HG03097 (cell line): ENCODE measurements at regions not wholly inside any gene's neighbourhood (a gene's known extent, or its start where the extent isn't known, plus 50 kb on each side); places are given as distances from the start of the nearest gene placed in this dataset.
"Not testable (repeated sequence)": the region's sequence is repeated elsewhere in the genome, so short reads cannot be mapped to it uniquely, and the experiment has no call there.

ENCODE experiments used
- ATAC-seq: cut with Tn5 transposase; IDR thresholded peaks from one replicate; pipeline ENCODE4 v1.9.1; 2021; ENCODE audit not compliant: unreplicated experiment, low FRiP score

DNA sequence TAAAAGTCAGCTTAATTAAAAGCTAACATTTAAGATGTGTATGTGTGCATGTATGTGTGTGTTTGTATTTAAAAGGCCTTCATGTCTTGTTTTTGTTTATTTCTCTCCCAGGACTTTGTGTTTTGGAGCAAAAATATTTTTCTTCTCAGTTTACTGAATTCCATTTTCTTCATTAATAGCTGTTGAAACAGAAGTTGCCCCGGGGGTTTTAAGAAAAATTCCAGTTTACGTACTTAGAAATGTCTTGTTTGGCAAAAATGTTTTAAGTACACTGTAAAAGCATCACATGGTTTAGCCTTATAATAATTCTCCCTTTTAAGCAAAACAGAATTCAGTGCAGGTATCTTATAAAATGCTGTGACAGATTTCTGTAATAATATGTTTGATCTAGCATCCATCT, 1233.0 kb upstream of the NRXN1 start:
- ATAC-seq = no peak

DNA sequence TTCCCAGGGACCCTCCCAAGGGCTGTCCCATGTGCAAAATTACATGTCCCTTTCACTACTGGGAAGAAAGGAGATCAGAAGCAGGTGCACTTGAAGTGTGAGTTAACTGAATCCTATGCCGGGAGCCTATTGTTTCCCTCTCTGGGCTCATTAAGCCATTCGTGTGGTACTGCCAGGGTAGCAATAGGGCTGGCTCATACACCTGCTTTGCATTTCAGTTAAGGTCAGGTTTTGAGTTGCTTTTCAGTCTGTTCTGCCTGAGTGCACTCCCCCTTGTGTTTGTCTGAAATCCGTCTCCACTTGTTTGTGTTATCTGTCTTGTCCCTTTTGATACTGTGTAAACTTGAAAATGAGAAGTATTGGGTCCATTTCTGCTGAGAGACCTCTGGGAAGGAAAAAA, 1232.6 kb upstream of the NRXN1 start:
- ATAC-seq = no peak

DNA sequence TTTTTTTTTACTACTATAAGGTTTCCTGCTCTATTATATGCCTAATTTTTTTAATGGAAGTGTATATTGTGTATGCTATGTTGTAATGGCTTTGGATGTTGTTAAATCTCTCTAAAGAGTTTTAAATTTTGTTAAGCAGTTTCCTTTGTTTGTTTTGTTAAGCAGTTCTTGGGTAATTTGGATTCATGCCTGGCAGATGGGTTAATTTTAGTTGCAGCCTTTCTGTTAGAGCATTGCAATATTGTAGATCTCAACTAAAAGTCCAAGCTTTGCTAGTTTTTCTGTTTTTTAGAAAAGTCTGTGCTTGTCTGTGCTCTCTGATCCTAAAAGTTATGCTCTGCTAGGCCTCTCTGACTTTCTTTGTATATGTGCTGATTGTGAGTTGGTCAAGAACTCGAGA, 1229.0 kb upstream of the NRXN1 start:
- no peak for ATAC-seq

DNA sequence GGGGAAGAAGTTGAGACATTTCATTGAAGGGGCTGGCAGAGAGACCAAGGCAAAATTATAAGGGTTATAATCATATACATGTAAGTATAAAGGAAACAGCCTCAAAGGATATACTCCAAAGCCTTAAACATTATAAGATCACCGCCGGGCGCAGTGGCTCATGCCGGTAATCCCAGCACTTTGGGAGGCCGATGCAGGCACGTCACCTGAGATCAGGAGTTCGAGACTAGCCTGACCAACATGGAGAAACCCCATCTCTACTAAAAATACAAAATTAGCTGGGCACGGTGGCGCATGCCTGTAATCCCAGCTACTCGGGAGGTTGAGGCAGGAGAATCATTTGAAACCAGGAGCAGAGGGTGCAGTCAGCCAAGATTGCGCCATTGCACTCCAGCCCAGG, 1227.0 kb upstream of the NRXN1 start:
- ATAC-seq = not testable (repeated sequence)

DNA sequence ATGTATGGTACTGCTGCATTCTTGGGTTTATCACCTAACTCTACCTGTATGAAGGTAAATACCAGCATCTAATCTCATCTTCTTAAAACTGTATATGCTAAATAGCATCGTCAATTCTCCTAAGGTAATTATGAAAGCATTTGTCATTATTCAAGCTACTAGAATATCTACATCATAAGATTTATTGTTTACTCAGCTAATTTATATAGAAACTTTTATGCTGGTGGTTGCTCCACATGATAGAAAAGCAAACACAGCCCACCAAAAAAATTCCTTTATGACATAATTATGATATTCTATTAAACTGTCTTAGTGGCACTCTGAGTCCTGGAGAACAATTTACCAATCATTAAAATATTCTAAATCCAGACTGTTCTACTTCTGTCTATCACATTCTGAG, 1226.1 kb upstream of the NRXN1 start:
- no peak for ATAC-seq

DNA sequence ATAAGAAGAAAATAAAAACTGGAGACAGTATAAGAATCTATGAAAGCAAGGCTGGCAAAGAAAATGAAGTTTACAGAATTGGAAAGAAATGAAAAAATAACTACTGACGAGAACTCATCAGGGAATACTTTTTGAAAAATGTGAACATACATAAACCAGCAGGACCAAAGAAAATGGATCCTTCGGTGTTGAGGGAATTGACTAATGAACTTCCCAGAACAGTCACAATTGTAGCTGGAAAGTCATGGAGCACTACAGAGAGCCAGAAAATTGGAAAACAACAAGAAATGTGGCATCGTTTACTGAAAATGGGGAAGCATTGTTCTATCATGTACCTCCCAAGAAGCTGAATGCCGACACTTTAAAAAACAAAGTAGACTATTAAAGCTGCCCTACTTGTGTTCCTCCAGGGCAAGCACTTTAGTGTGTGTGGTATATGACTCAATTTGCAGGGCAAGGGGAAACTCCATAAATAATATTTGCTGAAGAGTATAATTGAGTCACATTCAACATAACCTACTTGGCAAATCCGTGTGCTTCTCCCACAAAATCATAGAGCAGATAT, 1221.6 kb upstream of the NRXN1 start:
- no peak for ATAC-seq

DNA sequence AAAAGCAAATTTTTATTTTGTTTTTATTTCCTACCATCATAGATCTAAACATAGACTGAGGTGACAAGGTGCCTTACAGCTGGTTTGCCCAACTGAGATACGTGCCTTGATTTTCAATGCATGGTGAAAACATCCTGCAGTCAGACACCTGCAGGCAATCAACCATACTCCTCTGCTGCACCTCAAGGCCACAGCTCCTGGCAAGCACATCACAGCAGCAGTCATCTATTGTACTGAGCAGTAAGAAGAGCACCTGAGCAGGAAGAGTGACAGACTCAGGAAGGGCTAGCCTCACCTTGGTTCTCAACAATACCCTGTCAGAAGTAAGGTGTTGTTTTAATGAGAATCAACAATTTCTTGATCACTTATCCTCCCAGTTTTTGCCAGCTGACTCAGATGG, 1206.8 kb upstream of the NRXN1 start:
- no peak for ATAC-seq

DNA sequence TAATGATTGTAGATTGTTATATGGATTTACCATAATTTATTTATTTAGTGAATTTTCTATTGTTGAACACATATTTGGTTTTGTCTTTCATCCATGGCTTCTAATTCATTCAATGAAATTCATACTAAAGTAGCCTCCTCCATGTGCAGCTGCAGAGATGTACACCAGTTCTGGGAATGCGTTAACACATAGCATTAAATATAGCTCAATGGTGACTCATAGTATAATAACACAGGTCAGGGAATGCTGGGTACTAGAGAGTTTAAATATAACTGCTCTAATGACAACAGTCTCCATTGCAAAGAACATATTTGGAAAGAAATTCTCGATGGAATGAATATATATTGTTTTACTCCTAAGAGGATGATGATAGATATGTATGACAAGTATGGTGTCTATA, 1190.2 kb upstream of the NRXN1 start:
- no peak for ATAC-seq

DNA sequence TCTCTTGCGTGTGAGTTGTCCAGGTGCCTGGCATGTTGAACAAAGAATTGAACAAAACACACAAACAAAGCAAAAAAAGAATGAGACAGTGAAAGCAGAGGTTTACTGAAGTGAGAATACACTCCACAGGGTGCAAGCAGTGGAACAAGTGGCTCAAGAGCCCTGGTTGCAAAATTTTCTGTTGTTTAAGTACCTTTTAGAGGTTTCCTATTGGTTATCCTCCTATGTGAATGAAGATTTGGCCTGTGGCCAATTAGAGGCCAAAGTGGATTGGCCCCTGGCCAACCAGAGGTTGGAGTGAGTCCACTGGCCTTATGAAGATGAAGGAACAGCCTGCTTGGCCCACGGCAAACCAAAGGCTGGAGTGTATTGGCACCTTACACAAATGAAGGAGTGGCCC, 1188.5 kb upstream of the NRXN1 start:
- ATAC-seq = no peak

DNA sequence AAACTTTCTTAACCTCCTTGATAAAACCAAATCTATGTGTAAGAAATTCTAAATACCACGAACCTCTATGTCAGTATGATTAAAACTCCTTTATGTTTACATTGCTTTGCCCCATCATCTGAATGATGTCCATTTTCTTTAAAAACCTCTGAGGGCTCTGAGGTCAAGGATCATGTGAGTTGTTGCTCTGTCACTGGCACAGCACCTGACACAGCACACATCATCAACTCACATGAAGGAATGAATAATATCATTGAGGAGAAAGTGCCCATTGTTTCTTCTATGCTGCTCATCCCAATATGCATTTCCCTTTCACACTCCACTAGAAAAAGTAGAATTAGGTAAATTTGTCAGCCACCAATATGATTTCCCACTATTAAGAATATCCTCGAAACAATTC, 1178.7 kb upstream of the NRXN1 start:
- ATAC-seq = no peak

DNA sequence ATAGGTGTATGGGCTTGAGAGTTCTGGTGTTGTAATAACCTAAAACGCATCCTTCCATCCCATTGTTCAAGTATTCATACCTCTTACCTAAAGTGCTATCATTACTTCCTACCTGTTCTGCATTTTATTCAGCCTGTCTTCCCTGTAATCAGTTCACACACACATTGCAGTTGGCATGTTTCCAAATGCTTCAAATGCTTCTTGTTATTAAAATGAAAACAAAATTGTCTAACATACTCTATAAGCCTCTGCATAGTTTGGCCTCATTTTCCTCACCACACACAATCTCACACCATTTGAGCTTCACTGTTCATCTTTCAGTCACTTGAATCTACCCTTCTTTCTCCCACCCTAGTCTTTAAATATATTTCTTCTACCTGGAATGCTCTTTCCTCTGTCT, 1178.2 kb upstream of the NRXN1 start:
- ATAC-seq = no peak

DNA sequence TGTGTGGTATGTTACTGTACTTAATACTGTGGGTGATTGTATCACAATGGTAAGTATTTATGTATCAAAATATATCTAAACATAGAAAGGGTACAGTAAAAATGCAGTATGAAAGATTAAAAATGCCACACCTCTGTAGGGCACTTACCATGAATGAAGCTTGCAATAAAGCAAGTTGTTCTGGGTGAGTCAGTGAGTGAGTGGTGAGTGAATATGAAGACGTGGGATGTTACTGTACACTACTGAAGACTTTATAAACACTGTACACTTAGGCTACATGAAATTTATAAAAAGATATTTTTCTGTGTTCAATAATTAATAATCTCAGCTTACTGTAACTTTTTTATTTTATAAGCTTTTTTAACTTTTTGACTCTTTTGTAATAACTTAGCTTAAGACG, 1162.4 kb upstream of the NRXN1 start:
- ATAC-seq = no peak

DNA sequence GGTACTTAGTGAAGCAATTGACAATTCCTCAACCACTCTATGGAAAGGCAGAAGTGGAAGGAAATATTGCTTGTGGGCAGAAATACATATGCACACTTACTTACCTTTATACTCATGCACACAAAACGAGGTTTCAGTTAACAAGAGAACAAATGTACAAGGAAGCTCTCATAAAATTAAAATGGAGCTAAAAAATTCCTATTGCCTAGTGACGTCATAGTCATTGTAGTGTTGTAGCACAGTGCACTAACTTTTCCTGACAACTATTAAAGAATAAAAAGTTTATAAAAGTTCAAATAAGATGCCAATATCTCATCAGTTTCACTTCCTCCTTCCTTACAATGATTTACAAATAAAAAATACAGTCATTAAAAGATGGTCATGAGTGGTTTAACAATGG, 1161.9 kb upstream of the NRXN1 start:
- no peak for ATAC-seq

DNA sequence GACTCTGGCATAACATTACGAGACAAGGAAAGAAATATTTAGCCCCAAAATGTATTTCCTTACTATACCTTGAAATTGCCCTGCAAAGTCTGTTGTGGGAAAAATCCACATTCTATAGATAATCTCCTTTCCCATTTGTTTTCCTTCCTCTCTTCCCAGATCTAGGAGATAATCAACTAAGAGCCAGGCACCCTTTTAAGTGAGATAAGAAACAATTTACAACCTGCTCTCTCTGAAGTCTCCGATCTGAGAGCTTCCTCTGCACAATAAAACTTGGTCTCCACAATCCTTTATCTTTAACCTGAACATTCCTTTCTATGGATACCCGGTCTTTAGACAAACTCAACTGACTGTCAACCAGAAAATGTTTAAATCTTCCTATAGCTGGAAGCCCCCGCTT, 1160.7 kb upstream of the NRXN1 start:
- ATAC-seq = no peak

DNA sequence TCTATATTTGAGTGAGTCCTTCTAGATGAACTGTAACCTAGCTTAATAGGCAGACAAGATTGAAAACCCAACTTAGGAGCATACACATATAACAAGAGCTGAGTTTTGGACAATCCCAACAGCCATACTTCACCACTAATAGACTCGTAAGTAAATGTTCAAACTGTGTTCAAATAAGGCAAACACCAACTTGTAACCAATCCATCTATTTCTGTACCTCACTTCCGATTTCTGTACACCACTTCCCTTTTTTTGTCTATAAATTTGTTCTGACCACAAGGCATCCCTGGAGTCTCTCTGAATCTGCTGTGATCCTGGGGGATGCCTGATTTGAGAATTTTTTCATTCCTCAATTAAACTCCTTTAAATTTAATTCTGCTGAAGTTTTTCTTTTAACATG, 1149.1 kb upstream of the NRXN1 start:
- ATAC-seq = no peak

DNA sequence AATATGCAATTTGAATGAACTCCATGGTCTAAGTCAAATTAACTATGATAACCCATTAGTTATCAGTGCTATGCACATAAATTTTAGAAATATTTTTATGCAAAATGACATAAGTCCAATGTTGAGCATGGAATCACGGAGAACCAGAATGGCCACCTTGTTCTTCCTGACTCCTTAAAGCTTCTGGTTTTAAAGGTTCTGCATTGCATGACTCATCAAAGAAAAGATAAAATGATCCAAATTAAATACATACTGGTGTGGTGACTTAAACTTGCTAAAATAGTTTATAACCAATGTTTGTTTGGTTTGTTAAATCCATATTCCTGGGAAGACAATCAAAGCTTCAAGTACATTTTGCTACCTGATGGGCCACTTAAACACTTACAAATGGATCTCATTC, 1146.9 kb upstream of the NRXN1 start:
- ATAC-seq = no peak

DNA sequence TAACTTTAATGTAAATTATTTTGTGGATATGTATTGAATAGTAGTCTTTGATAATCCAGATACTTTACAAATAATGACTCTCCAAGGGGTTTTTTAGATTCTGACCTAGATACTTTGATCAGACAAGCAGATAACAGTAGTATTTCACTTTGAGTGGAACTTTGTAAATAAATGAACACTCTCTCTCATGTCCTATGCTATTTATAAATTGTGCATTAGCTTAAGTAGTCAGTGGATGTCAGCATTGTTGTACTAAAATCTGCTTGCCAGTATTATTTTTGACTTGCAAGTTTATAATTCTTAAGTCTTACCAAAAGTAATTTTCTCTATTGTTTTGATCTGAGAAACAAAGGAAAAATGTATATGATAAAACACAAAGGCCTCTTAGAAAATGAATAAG, 1113.1 kb upstream of the NRXN1 start:
- ATAC-seq = no peak

DNA sequence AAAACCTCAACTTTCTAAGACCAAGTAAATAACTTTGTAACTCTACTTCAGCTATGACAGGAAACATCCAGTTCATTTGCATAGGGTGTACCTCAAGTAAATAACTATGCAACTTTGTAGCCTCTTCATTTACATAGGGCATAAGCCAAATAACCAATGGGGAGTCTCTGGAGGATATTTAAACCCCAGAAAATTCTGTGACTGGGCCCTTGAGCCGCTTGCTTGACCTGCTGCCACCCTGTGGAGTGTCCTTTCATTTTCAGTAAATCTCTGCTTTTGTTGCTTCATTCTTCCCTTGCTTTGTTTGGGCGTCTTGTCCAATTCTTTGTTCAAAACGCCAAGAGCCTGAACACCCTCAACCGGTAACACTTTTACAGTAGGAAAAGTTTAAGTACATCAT, 1112.7 kb upstream of the NRXN1 start:
- ATAC-seq = no peak

DNA sequence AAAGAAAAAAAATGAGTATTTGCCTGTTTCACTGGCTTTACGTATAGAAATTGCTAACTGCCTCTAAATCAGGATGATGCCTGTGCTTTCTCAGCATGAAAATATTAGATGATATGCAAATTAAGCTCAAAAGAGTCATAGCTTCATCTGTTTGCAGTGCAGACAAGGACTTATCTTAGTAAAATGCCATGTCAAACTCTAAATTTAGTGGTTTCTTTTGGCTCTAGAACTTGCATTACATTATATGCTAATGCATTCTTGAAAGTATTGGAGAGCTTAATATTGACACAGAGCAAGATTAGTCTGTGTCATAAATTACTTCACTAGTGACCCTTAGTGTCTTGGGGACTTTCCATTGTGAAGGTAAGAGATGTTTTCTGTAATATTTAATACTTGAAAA, 1109.1 kb upstream of the NRXN1 start:
- no peak for ATAC-seq

DNA sequence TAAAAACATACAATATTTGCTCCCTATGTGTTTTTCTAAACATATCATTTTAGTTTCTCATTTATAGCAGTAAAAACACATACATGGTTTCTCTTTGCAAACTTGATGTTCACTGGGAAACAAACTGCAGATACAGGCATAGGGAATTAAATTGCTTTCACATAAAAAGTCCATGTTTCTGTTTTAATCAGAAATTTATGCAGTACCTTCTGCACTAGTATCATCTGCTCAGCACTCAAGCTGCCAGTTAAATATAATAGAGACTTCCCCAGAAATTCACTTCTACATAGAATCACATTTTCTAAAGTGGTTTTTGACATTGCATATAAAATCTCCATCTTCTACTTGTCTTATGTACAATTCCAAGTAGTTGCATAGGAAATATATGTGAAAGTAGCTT, 1107.3 kb upstream of the NRXN1 start:
- ATAC-seq = no peak

DNA sequence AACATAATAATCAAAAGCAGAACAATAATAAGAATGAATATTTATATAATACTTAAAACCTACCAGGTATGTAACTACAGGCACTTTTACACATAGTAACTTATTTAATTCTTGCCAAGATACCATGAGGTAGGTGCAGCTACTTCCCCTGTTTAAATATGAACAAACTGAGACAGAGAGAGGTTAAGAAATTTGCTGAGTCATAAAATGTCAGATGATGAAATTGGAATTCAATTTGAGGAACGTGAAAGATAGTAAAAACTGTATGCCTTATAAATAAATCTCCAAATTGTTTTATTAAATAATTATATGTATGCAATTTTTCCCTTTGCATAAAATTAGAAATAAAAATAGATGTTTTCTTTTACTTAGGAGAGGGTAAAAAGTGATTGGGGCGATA, 1103.3 kb upstream of the NRXN1 start:
- no peak for ATAC-seq

DNA sequence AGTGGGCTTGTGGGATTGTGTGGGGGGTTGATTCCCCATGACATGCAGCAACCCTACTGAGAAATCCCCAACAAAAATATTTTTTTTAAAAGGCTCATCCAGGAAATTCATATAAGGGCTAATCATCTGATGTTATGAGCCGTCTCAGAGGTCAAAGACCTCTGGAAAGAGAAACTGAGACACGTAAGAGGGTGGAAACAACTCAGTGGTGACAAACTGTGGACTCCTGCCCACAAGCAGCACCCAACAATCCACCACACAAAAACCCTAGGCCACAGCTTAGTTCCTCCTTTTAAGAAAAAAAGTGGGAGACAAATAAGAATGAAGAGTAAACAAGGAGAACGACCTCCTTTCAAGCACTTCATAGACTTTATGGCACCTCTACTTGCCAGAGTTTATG, 1096.1 kb upstream of the NRXN1 start:
- ATAC-seq = no peak

DNA sequence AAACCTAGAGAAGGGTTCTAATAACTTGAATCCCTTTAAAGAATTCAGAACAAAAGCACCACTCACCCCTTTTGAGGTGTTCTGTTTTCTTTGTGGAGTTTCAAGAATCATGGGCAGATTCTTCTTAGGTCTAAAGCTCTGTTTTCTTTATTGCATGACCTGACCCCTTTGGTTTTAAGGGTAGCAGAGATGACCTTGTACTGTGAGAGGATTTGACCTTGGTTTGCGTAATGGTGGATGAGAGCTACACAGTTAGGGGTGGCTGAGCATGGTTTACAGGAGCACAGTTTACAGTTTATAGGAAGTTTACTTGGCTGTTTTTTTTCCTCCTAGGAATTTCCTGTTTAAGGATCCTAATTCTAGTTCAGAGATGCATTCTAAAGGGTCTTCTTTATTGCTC, 1095.6 kb upstream of the NRXN1 start:
- ATAC-seq = no peak

DNA sequence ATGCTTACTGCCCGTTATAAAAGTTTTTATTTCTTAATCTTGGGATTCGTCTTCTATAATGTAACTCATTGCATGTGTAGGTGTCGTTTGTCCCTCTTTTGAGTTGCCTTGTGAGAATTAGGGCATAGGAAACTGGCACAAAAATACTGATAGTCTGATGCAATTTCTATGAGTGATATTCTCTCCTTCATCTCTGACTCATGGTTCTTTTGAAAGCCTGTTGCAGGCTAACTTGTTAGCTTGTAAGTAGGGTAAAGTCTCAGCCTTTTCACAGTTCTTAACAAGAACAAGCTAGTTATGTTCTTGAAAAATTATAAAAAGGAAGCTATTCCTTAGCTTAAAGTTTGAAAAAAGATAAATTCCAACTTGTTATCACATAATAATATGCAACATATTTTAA, 1085.4 kb upstream of the NRXN1 start:
- no peak for ATAC-seq
